GM12874 (cell line): ENCODE measurements at regions not wholly inside any gene's neighbourhood (a gene's known extent, or its start where the extent isn't known, plus 50 kb on each side); places are given as distances from the start of the nearest gene placed in this dataset.

ENCODE experiments used
- TF ChIP-seq, protein P1 (sequence below): IDR thresholded peaks from 2 replicates; pipeline ENCODE4 v1.5.1; 2011; ENCODE audit warnings: low read depth, mild to moderate bottlenecking, control low read depth, low read length, moderate library complexity; ENCODE audit not compliant: insufficient read depth

DNA sequence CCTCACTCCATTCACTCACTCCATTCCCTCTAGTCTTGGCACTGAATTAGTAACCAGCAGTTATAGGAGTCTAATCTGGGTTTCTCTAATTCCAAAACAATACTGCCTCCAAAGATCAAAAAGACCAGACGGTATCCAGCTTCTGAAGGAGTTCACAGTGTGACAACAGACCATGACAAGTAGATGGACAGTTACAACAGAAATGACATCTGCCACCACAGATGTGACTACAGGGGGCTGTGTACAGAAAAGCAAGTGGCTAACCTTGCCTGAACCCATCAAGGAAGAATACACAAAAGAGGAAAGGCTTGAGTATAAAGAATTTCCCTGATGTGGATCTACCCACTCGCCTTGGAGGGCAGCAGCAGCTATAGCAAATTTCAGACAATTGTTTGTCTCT, 112.4 kb downstream of the ACTL7B start:
- TF ChIP-seq, protein P1, sequence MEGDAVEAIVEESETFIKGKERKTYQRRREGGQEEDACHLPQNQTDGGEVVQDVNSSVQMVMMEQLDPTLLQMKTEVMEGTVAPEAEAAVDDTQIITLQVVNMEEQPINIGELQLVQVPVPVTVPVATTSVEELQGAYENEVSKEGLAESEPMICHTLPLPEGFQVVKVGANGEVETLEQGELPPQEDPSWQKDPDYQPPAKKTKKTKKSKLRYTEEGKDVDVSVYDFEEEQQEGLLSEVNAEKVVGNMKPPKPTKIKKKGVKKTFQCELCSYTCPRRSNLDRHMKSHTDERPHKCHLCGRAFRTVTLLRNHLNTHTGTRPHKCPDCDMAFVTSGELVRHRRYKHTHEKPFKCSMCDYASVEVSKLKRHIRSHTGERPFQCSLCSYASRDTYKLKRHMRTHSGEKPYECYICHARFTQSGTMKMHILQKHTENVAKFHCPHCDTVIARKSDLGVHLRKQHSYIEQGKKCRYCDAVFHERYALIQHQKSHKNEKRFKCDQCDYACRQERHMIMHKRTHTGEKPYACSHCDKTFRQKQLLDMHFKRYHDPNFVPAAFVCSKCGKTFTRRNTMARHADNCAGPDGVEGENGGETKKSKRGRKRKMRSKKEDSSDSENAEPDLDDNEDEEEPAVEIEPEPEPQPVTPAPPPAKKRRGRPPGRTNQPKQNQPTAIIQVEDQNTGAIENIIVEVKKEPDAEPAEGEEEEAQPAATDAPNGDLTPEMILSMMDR = no peak

DNA sequence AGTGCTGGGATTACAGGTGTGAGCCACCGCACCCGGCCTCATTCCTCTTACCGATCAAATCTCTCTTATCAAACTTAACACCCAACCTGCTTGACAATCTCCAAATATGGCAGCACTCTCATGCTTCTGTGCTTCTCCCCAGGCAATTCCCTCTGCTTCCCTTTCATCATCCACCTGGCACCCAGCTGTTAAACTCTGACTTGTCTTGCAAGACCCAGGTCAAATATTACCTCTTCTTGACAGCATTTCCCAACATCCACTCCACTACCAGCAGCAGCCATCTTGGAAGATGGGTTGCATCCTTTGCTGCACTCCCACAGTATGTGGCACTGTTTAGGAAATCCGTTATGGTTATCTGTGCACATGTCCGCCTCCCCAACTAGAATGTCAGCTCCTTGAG, 113.6 kb downstream of the ACTL7B start:
- TF ChIP-seq, protein P1 = no peak

DNA sequence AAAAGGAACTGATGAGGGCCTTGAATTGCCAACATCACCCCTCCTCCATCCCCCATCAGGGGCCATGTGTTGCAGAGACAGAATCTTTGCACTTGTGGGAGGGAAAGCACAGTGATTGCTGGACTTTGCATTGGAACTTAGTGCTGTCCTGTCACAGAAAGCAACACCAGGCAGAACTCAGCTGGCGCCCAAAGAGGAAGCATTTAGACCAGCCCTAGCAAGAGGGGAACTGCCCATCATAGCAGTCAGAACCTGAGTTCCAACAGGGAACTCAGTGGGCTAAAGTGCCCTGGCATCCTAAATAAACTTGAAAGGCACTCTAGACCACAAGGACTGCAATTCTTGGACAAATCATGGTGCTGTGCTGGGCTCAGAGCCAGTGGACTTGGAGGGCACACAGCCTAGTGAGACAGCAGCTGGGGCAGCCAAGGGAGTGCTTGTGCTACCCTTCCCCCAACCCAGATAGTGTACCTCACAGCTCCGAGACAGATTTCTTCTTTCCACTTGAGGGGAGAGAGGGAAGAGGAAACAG, 128.1 kb downstream of the ACTL7B start:
- TF ChIP-seq, protein P1 = no peak

DNA sequence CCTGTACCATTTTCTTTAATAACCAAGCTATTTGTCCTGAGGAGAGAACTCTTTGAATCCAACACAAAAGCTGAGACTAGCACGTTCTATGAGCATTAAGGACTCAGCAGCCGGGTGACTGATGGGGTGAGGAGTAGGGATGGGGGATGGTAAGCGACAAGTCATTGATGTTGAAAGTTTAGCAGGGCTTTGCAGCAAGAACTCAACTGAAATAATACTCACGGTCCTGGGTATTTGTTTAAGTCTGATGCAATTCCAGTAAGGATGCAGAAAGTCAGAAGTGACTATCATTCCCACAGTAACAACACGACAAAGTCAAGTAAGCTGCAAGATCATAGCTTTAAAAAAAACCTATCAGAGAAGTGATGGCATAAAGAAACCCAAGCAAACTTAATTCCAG, 131.1 kb downstream of the ACTL7B start:
- TF ChIP-seq, protein P1 = no peak

DNA sequence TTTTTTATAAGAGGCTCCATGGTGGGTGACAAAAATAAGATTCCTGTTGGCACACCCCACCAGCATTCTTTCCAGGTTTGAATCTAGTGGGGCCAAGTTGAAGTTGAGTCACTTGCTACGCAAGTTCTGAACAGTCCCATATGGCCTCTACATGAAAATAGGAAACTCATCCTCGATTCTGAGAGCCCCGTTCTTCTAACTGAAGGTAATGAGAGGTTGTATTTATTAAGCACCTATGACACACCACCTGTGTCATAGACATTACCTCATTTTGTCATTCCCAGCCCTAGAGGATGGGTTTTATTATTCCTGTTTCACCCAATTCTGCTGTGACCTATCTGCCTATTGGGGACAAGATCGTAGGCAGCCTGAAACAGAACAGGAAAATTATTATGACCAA, 131.7 kb downstream of the ACTL7B start:
- TF ChIP-seq, protein P1 = no peak

DNA sequence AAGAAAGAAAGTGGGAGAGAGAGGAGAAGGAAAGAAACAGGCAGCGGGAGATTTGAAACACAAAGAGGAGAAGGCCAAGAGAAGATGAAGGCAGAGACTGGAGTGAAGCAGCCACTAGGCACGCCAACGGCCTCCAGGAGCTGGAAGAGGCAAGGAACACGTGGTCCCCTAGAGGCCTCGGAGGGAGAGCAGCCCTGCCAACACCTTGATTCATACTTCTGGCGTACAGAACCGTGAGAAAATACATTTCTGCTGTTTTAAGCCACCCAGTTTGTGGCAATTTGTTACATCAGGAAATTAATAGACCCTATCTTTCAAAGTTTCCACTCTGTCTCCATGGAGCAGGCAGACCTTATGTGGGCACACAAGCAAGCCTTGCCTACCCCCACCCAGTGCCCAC, 133.4 kb downstream of the ACTL7B start:
- TF ChIP-seq, protein P1 = no peak

DNA sequence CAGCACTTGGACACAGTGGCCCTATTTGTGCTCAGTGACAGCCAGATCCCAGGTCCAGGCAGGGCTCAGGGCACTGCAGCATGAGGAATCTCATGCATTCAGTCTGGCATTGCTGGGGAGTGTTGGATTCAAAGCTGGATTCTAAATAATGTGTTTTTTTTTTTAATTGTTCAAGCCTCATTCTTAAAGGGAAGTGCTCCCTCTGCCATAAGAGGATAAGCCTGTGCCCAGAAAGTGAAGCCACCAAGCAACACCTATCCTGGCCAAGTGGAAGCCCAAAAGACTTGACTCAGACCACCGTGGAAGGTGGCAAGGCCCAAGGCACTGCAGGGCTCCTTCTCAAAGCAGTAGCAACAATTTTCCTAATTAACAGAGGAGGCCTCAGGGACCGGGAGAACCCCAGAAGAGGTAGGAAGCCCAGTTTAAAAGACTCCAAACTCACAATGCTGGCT, 135.6 kb downstream of the ACTL7B start:
- TF ChIP-seq, protein P1 = no peak
